H1 (cell line): ENCODE measurements at regions not wholly inside any gene's neighbourhood (a gene's known extent, or its start where the extent isn't known, plus 50 kb on each side); places are given as distances from the start of the nearest gene placed in this dataset.
A peak's percentile ranks its signal among the peaks of the same experiment; 100 is the strongest.

Experiments
- CTCF ChIA-PET: fragments of 300-600 bp; sonication (Branson Sonifier 250); formaldehyde crosslinking; loops from one replicate; lab custom pipeline; 2021; ENCODE audit not compliant: partially characterized antibody; lab: Charles Lee
- POLR2A ChIA-PET: fragments of 300-600 bp; sonication (Branson Sonifier 250); formaldehyde crosslinking; loops from one replicate; lab custom pipeline; 2021; ENCODE audit warnings: inconsistent platforms; ENCODE audit not compliant: partially characterized antibody; lab: Charles Lee
- DNase-seq, 2 experiments: peaks; one replicate each; pipeline versions ENCODE4 v3.0.0 to v3.0.0-alpha.2; 2010 to 2022; ENCODE audit warnings: low spot score in 2 of 2, low read depth in 1 of 2, mixed read lengths in 1 of 2
- FAIRE-seq: peaks from 2 replicates; lab custom pipeline; 2011; peaks lifted over from hg19 to GRCh38; lab: Jason Lieb, UNC
- H2AFZ ChIP-seq: 2 replicates; pipeline ENCODE4 v1.8.1; 2012; ENCODE audit warnings: low read length, inconsistent platforms
- H2AK5ac ChIP-seq: 2 replicates; pipeline ENCODE4 v1.6.1; 2013; ENCODE audit warnings: low read depth, low read length
- H2BK120ac ChIP-seq: replicated peaks from 2 replicates; pipeline ENCODE3; 2013; ENCODE audit warnings: low read depth, low read length, inconsistent platforms
- H2BK12ac ChIP-seq: 2 replicates; pipeline ENCODE4 v1.6.1; 2013; ENCODE audit warnings: low read depth, low read length
- H2BK15ac ChIP-seq: 2 replicates; pipeline ENCODE4 v1.6.1; 2013; ENCODE audit warnings: low read length
- H2BK20ac ChIP-seq: 2 replicates; pipeline ENCODE4 v1.6.1; 2013; ENCODE audit warnings: low read length
- H2BK5ac ChIP-seq: 2 replicates; pipeline ENCODE4 v1.6.1; 2013; ENCODE audit warnings: low read depth, low read length
- H3K14ac ChIP-seq: 2 replicates; pipeline ENCODE4 v1.6.1; 2013; ENCODE audit warnings: inconsistent platforms; ENCODE audit not compliant: insufficient read length
- H3K18ac ChIP-seq: 2 replicates; pipeline ENCODE4 v1.6.1; 2013; ENCODE audit warnings: low read length; ENCODE audit errors: extremely low read depth
- H3K23ac ChIP-seq: 2 replicates; pipeline ENCODE4 v1.6.1; 2013; ENCODE audit warnings: inconsistent platforms; ENCODE audit not compliant: insufficient read length
- H3K23me2 ChIP-seq: 2 replicates; pipeline ENCODE4 v1.6.1; 2013; ENCODE audit warnings: low read depth, low read length
- H3K27ac ChIP-seq: 2 replicates; pipeline ENCODE4 v1.6.1; 2011; ENCODE audit warnings: low read depth, low read length, inconsistent platforms
- H3K27me3 ChIP-seq, 4 experiments: replicated peaks in 1 of 4; 1 replicate in 1 of 4; 2 replicates in 3 of 4; pipeline versions ENCODE4 v1.6.1 to v1.8.1; 2011 to 2013; ENCODE audit warnings: low read length in 3 of 4, mild to moderate bottlenecking in 3 of 4, inconsistent platforms in 2 of 4, mixed read lengths in 2 of 4, moderate library complexity in 1 of 4; ENCODE audit not compliant: control insufficient read depth in 3 of 4, insufficient read depth in 3 of 4; ENCODE audit errors: extremely low read depth in 1 of 4
- H3K36me3 ChIP-seq, 4 experiments: 2 replicates each; pipeline versions ENCODE4 v1.6.1 to v1.8.1; 2011 to 2013; ENCODE audit warnings: mild to moderate bottlenecking in 4 of 4, low read length in 3 of 4, moderate library complexity in 2 of 4, control low read depth in 1 of 4, inconsistent platforms in 1 of 4; ENCODE audit not compliant: insufficient read depth in 4 of 4, control insufficient read depth in 2 of 4
- H3K4ac ChIP-seq: replicated peaks from 2 replicates; pipeline ENCODE3; 2013; ENCODE audit warnings: low read length, low read depth, mixed read lengths, inconsistent platforms; ENCODE audit not compliant: insufficient read length
- H3K4me1 ChIP-seq, 4 experiments: replicated peaks in 1 of 4; 1 replicate in 1 of 4; 2 replicates in 3 of 4; pipeline versions ENCODE4 v1.6.1 to v1.8.1; 2011 to 2013; ENCODE audit warnings: low read length in 3 of 4, inconsistent platforms in 2 of 4, mixed read lengths in 1 of 4; ENCODE audit not compliant: insufficient read depth in 4 of 4, control insufficient read depth in 3 of 4
- H3K4me2 ChIP-seq, 2 experiments: 2 replicates each; pipeline versions ENCODE4 v1.6.1 to v1.8.1; 2011 to 2013; ENCODE audit warnings: low read depth in 2 of 2, low read length in 2 of 2, control low read depth in 1 of 2, inconsistent platforms in 1 of 2, mild to moderate bottlenecking in 1 of 2; ENCODE audit not compliant: insufficient read depth in 1 of 2
- H3K4me3 ChIP-seq, 4 experiments: fragments of 200-600, 300-600 bp in 1 of 4; sonication (generic), shearing (Covaris generic), sonication (Bioruptor Twin) in 1 of 4; 2 replicates each; pipeline versions ENCODE4 v1.5.1 to v1.8.1; 2011 to 2016; ENCODE audit warnings: low read length in 4 of 4, low read depth in 3 of 4, control low read depth in 2 of 4, inconsistent platforms in 2 of 4, mild to moderate bottlenecking in 2 of 4, mixed read lengths in 1 of 4, moderate library complexity in 1 of 4; ENCODE audit not compliant: insufficient read depth in 2 of 4; ENCODE audit errors: extremely low read depth in 1 of 4
- H3K56ac ChIP-seq: replicated peaks from 2 replicates; pipeline ENCODE3; 2013; ENCODE audit warnings: low read depth, mild to moderate bottlenecking, mixed read lengths, low read length, inconsistent platforms; ENCODE audit not compliant: insufficient read length
- H3K79me1 ChIP-seq: 2 replicates; pipeline ENCODE4 v1.6.1; 2013; ENCODE audit warnings: low read depth, low read length, control low read depth
- H3K79me2 ChIP-seq, 2 experiments: 2 replicates each; pipeline versions ENCODE4 v1.6.1 to v1.8.1; 2012 to 2013; ENCODE audit warnings: low read length in 2 of 2, mild to moderate bottlenecking in 2 of 2, inconsistent platforms in 1 of 2; ENCODE audit not compliant: insufficient read depth in 2 of 2, control insufficient read depth in 1 of 2
- H3K9ac ChIP-seq, 4 experiments: replicated peaks in 1 of 4; 1 replicate in 1 of 4; 2 replicates in 3 of 4; pipeline versions ENCODE4 v1.6.1 to v1.8.1; 2011 to 2013; ENCODE audit warnings: low read depth in 3 of 4, low read length in 3 of 4, control low read depth in 2 of 4, mild to moderate bottlenecking in 2 of 4, moderate library complexity in 2 of 4, inconsistent platforms in 1 of 4; ENCODE audit errors: extremely low read depth in 1 of 4
- H3K9me3 ChIP-seq, 2 experiments: 2 replicates each; pipeline versions ENCODE4 v1.6.1 to v1.8.1; 2012 to 2013; ENCODE audit warnings: mild to moderate bottlenecking in 2 of 2, moderate library complexity in 2 of 2, control low read depth in 1 of 2, inconsistent platforms in 1 of 2, low read depth in 1 of 2, low read length in 1 of 2, mixed read lengths in 1 of 2; ENCODE audit not compliant: insufficient read depth in 2 of 2
- H4K20me1 ChIP-seq, 2 experiments: replicated peaks in 1 of 2; 2 replicates each; pipeline versions ENCODE3 to v1.8.1; 2011 to 2013; ENCODE audit warnings: inconsistent platforms in 2 of 2, low read length in 2 of 2, mild to moderate bottlenecking in 1 of 2; ENCODE audit not compliant: insufficient read depth in 2 of 2, control insufficient read depth in 1 of 2
- H4K5ac ChIP-seq: 2 replicates; pipeline ENCODE4 v1.6.1; 2013; ENCODE audit warnings: low read length, low read depth, mixed read lengths, inconsistent platforms; ENCODE audit not compliant: insufficient read length
- H4K8ac ChIP-seq: 2 replicates; pipeline ENCODE4 v1.8.0; 2013; ENCODE audit warnings: mild to moderate bottlenecking, moderate library complexity, low read length, inconsistent platforms; ENCODE audit not compliant: insufficient read depth; ENCODE audit errors: extremely low read depth
- H4K91ac ChIP-seq: replicated peaks from 2 replicates; pipeline ENCODE3; 2013; ENCODE audit warnings: low read length, mixed read lengths, inconsistent platforms; ENCODE audit not compliant: insufficient read length
- CBX5 ChIP-seq: fragments of 300-800, 300-1000 bp; sonication (generic); IDR thresholded peaks from 2 replicates; pipeline ENCODE4 v1.7.1; 2016; ENCODE audit warnings: antibody characterized with exemption, low read length, low read depth
- EP300 ChIP-seq, 2 experiments: IDR thresholded peaks; 1 replicate in 1 of 2; 2 replicates in 1 of 2; pipeline ENCODE4 v1.6.1; 2011 to 2012; ENCODE audit warnings: low read depth in 2 of 2, low read length in 2 of 2, mild to moderate bottlenecking in 2 of 2, borderline replicate concordance in 1 of 2, inconsistent platforms in 1 of 2, moderate library complexity in 1 of 2
- FOSL1 ChIP-seq: IDR thresholded peaks from 2 replicates; pipeline ENCODE4 v1.6.1; 2011; ENCODE audit warnings: mild to moderate bottlenecking, low read depth, low read length, moderate library complexity; ENCODE audit not compliant: insufficient read depth
- GABPA ChIP-seq: IDR thresholded peaks from 2 replicates; pipeline ENCODE4 v1.6.1; 2011; ENCODE audit warnings: mild to moderate bottlenecking, low read length, moderate library complexity, borderline replicate concordance; ENCODE audit not compliant: insufficient read depth
- NRF1 ChIP-seq: IDR thresholded peaks from 2 replicates; pipeline ENCODE4 v1.6.1; 2011; ENCODE audit warnings: mild to moderate bottlenecking, low read depth, low read length, improper control_type of control experiment
- POLR2AphosphoS5 ChIP-seq: IDR thresholded peaks from 2 replicates; pipeline ENCODE4 v1.6.1; 2011; ENCODE audit warnings: low read depth, low read length
- RBBP5 ChIP-seq: IDR thresholded peaks from 2 replicates; pipeline ENCODE4 v1.7.1; 2012; ENCODE audit warnings: low read depth, mild to moderate bottlenecking, inconsistent platforms, low read length, moderate library complexity, borderline replicate concordance
- RFX5 ChIP-seq: IDR thresholded peaks from 2 replicates; pipeline ENCODE4 v1.6.1; 2011; ENCODE audit warnings: low read depth, low read length, improper control_type of control experiment, borderline replicate concordance
- WGBS, 2 experiments: shearing (Covaris generic) in 1 of 2; methylation state at CpG; one replicate each; pipeline versions ENCODE4 v1.1.6 to v1.1.7; 2013 to 2015; ENCODE audit warnings: low lambda C conversion rate in 2 of 2, mixed read lengths in 2 of 2, inconsistent platforms in 1 of 2, low coverage in 1 of 2, missing lambda C conversion rate in 1 of 2; ENCODE audit not compliant: insufficient replicate concordance in 2 of 2, insufficient coverage in 1 of 2, insufficient read length in 1 of 2; ENCODE audit errors: extremely low coverage in 1 of 2, missing lambda C conversion rate in 1 of 2; 5-methylcytosine and 5-hydroxymethylcytosine counted together

DNA sequence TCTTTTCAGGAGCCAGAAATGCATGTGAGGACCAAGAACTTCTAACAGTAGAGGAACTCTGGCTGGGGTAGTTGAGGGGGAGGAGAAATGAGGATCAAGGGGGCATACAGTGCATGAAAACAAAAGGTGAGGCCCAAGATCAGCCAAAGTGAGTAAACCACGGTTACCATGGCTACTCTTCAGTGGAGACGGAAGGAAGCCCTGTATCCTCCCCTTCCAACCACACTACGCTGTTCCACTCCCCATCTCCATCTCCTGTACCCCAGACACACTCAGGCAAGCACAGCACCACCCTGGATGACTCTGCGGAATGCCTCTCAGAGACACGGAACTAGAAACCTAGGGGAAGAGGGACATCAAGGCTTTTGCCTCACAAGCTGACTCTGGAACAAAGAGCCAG, 157.6 kb upstream of the CAMK1G start:
- Histone ChIP-seq H2BK120ac (peak overlapping the region; percentile 8), H3K4ac (no peak overlapping the region), H3K18ac (no peak overlapping the region), H2BK15ac (0 out of 2 replicates have a peak overlapping the region, but pooled peaks have one; percentile 10), H3K4me3 (no peak overlapping the region), H3K27me3 (no peaks in the 10 kb centered on the region), H4K8ac (no peak overlapping the region), H3K4me2 (no peak overlapping the region), H3K9ac (no peak overlapping the region), H3K79me2 (peaks cover 0 to 16% of the 10 kb centered on the region in 2 experiments; a peak in 2 of 4 replicates), H3K23ac (no peak overlapping the region), H3K4me1 (peaks cover 5 to 25% (median 20%) of the 10 kb centered on the region in 4 experiments), H3K23me2 (no peaks in the 10 kb centered on the region; the same call in 1 of the 2 replicates), H4K91ac (no peak overlapping the region), H3K79me1 (no peaks in the 10 kb centered on the region), H2BK5ac (peak overlapping the region; percentile 1; the same call in 1 of the 2 replicates), H3K9me3 (no peaks in the 10 kb centered on the region), H4K20me1 (no peaks in the 10 kb centered on the region), H2AFZ (no peak overlapping the region), H4K5ac (no peak overlapping the region), H3K56ac (no peak overlapping the region), H3K36me3 (0 out of 8 replicates have a peak, but pooled peaks cover 0 to under 1% (median 0%) of the 10 kb centered on the region in 4 experiments), H3K14ac (no peak overlapping the region)
- CTCF ChIA-PET, result interaction anchor here (1.7 to 2.0 kb wide), 4 partner anchors 9 to 223 kb away, joined by 5 to 6 read pairs (median 5); no protein-coding TSS in a partner anchor
- 94% methylated on average over 5 of the region's 5 CpGs; no CpG with 5 or more reads in 1 of the 2 experiments for WGBS, 2 experiments
- POLR2A ChIA-PET, result no interaction called here
- TF ChIP-seq FOSL1, result no peak
- no peak for TF ChIP-seq RBBP5
- TF ChIP-seq CBX5, result no peak
- TF ChIP-seq NRF1, result no peak
- TF ChIP-seq RFX5, result no peak
- no peak for TF ChIP-seq EP300 (IDR thresholded peaks at IDR 0.05; ENCODE audit: borderline replicate concordance in 1 of 2, low read depth in 2 of 2, low read length in 2 of 2)
- TF ChIP-seq GABPA, result no peak
- no peak for TF ChIP-seq POLR2AphosphoS5
- TF ChIP-seq, all 59 proteins: peak for 0
- Histone ChIP-seq H2AK5ac (0 out of 2 replicates have a peak overlapping the region, but pooled peaks have one; percentile 55), H2BK12ac (no peak overlapping the region), H3K27ac (no peak overlapping the region), H2BK20ac (peak overlapping the region; percentile 2; the same call in 1 of the 2 replicates)
- no peak for FAIRE-seq
- no peak for DNase-seq
